GM21619 (cell line): ENCODE measurements at regions not wholly inside any gene's neighbourhood (a gene's known extent, or its start where the extent isn't known, plus 50 kb on each side); places are given as distances from the start of the nearest gene placed in this dataset.

Experiments
- ATAC-seq: cut with Tn5 transposase; IDR thresholded peaks from one replicate; pipeline ENCODE4 v1.9.1; 2021; ENCODE audit not compliant: unreplicated experiment

- no peak for ATAC-seq
These were observed 859.8 kb downstream of the TRIB2 start for GRCh38 chr2:13576406-13577036.

GRCh38 chr2:13578547-13578946, 861.8 kb downstream of the TRIB2 start:
- no peak for ATAC-seq

DNA sequence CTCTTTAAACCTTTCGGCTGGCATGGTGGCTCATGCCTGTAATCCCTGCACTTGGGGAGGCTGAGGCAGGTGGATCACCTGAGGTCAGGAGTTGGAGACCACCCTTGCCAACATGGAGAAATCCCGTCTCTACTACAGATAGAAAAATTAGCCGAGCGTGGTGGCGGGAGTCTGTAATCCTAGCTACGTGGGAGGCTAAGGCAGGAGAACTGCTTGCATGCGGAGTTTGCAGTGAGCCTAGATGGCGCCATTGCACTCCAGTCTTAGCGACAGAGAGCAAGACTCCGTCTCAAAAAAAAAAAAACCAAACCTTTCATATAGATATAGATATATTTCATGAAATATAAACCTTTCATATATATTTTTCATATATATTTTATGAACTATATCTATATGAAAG, 864.7 kb downstream of the TRIB2 start:
- ATAC-seq, result no peak

DNA sequence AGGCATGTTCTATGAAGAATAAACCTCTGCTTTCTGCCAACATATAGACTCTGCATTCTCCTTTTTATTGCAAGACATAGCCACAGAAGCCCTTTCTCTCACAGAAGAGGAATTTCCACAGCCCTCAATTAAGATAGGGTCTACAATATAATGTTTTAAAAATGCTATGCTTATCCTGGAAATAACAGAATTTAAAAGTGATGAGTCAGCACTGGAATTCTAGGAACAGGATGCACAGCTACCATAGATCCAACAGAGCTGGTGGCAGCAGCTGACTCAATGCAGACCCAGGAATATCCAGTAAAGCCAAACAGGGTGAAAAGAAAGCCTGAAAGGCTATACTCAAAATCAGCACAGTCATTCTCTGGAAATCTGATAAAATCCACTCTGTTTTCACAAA, 866.9 kb downstream of the TRIB2 start:
- ATAC-seq, result no peak

- ATAC-seq, result no peak
These were observed 867.3 kb downstream of the TRIB2 start for GRCh38 chr2:13584020-13584419.

- no peak for ATAC-seq
These were observed 869.0 kb downstream of the TRIB2 start for GRCh38 chr2:13585732-13586131.

- ATAC-seq, result no peak
These were observed 879.5 kb downstream of the TRIB2 start for GRCh38 chr2:13596233-13596632.

GRCh38 chr2:13597176-13597575, 880.4 kb downstream of the TRIB2 start:
- no peak for ATAC-seq

GRCh38 chr2:13601506-13601905, 884.8 kb downstream of the TRIB2 start:
- no peak for ATAC-seq

DNA sequence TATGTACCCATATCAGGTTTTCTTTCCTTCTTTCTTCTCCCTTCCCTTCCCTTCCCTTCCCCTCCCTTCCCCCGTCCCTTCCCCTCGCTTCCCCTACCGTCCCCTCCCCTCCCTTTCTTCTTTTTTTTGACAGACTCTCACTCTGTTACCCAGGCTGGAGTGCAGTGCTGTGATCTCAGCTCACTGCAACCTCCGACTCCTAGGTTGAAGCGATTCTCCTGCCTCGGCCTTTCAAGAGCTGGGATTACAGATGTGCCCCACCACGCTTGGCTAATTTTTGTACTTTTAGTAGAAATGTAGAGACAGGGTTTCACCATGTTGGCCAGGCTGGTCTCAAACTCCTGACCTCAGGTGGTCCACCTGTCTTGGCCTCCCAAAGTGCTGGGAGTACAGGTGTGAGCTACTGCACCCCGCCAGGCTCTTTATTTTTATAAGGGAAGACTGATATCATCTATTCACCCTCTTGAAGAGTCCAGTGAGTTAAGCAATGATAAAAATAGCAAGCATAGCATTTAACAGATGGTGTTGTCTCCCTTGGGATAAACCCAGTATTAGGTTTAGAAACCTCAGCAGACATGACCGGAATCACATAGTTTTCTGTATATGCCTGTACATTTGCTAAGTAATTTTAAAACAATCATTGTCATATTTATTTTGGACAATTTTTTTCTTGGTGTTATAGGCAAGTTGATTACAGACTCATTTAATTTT, 888.4 kb downstream of the TRIB2 start:
- ATAC-seq, result no peak

GRCh38 chr2:13607139-13607538, 890.4 kb downstream of the TRIB2 start:
- ATAC-seq, result peak; percentile 59

DNA sequence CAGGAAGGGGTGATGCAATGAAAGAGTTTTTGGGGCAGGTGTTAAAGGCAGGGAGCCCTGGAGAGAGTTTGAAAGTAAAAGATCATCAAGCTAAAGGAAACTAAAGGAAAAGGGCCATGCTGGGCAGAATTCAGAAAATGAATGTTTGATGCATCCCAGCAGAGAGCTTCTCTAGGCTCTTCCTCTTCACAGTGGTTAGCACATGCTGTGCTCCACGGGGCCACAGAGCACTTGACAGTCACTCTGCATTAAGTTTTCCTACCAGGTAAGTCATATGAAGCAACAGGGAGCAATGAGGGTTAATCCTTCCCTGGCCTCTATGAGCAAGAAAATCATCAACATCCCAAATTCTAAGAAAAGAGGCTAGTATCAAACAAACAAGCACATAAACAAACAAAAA, 895.2 kb downstream of the TRIB2 start:
- ATAC-seq, result no peak

DNA sequence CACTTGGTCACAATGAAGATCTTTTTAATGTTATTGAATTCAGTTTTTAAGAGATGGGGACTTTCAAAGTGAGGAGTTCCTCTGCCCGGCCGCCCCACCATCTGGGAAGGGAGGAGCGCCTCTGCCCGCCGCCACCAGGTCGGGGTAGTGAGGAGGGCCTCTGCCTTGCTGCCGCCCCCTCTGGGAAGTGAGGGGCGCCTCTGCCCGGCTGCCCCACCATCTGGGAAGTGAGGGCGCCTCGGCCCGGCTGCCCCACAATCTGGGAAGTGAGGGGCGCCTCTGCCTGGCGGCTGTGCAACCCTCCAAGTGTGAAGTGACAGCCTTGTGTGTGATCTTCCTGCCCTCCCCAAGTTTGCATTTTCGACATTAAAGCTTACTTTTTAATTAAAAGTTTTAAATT, 899.3 kb downstream of the TRIB2 start:
- ATAC-seq, result no peak

- ATAC-seq, result no peak
These were observed 899.9 kb downstream of the TRIB2 start for GRCh38 chr2:13616616-13617015.

GRCh38 chr2:13628122-13628521, 911.4 kb downstream of the TRIB2 start:
- ATAC-seq, result no peak

DNA sequence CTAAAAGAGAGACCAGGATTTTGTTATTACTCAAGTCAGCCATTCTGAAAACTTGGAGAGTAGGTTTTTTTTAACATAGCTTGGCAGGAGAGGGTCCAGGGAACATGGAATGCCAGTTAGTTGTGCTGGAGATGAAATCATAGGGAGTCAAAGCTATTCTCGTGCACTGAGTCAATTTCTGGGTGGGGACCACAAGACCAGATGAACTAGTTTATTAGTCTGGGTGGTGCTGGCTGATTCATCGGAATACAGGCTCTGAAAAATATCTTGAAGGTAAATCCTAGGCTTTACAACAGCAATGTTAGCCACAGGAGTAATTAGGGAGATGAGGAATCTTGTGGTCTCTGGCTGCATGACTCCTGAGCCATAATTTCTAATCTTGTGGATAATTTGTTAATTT, 921.4 kb downstream of the TRIB2 start:
- no peak for ATAC-seq

DNA sequence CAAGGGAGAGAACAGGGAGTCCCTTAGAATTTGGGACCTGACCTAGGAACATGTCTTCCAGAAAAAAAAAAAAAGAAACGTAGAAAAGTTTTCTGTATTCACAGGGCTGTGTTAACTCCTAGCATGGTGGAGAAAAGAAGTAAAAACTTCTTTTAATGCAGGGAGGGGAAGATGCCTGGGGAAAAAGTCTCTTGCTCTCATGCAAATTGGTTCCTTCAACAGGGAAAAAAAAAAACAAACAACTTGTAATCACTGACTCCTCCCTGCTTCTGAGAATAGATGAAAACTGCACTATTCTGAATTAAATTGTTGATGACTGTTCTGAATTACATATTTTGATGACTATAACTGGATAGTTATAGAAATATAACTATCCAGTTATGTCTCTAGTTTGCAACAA, 933.2 kb downstream of the TRIB2 start:
- ATAC-seq, result no peak

- no peak for ATAC-seq
These were observed 933.9 kb downstream of the TRIB2 start for GRCh38 chr2:13650586-13651180.

- ATAC-seq, result peak; percentile 66
These were observed 935.0 kb downstream of the TRIB2 start for GRCh38 chr2:13651684-13652131.

DNA sequence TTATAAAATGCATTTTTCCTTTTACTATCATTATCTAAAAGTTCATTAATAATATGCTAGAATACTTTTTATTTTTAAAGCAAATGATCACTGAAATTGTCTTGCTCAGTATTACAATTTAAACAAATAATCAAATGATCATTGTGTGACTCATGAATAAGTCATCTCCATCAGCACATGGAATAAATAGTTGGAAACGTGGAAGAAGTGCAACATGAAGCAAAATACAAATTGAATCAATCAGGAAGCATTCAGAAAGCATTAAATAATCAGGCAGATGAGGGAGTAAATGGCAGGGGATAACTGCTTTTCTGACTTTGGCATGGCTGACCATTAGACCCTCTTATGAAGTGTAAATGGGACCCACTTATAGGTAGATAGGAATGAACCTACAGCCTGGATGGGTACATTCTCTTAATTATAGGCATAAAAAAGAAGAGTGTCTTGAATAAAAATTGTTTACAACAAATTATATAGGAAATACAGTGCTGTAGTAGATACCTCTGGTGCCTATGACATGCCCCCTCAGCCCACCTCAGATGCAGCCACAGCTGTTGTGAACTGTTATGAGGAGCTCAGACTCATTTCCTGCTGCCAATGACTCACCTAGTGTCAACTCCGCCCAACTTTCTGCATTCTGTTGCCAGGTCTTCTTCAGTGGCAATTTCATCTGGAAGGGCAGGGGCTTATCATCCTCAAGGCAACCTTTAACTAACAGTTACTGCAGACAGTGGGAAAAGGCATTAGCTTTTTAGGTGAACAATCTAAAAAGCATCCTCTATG, 936.0 kb downstream of the TRIB2 start:
- peak; percentile 48 for ATAC-seq

- no peak for ATAC-seq
These were observed 937.7 kb downstream of the TRIB2 start for GRCh38 chr2:13654416-13654815.

- ATAC-seq, result no peak
These were observed 943.5 kb downstream of the TRIB2 start for GRCh38 chr2:13660231-13660630.
